ENCODE measurements at regions not wholly inside any gene's neighbourhood (a gene's known extent, or its start where the extent isn't known, plus 50 kb on each side); places are given as distances from the start of the nearest gene placed in this dataset.

DNA sequence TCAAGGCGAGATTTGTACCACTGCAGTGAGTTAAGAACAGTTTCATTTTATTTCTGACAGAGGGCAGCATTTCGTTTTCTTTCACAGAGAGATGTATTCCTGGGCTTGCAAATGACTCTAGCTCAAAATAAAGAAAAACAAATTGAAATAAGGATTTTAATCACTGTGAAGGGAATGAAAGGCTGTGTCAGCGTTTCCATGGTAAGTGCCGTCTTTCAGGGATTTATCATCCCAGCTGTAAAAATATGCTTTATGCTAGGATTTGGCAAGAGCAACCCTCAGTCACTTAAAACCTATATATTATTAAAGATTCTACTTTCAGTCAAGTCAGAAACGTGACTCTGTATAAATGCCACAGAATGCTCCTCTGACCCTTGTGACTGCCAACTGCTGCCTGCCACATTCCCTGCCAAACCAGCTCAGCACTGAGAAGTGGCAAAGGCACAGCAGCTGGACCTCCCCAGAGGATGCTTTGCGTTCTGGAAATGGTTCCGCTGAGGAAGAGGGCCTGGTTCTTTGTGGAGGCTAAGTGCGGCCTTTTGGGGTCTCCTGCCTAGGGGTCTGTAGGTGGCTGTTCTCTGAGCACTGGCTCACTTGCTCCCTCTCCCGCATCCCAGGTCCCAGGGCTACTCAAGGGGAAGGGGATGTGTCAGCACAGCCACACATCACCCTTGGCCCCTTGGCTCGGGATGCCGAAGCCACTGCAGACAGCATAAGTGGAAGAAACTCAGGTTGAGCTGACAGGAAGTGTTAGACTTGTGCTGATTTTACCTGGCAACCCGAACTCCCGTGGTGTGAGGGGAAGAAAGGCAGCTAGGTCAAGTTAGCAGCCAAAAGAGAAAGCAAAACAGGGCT lies 56.6 kb upstream of the POMGNT2 start:
- Histone ChIP-seq H3K4me1 (ENCODE audit: control insufficient read depth in 2 of 3, insufficient read depth in 2 of 3, low read depth in 1 of 3, low read length in 3 of 3) (peaks cover 0 to 12% (median 8%) of the 10 kb centered on the region in 3 donors), H3K4me3 (ENCODE audit: low read length in 3 of 3) (peak overlapping the region in 1 of 3 donors; percentile 46), H3K9ac (ENCODE audit: low read length in 3 of 3) (peak overlapping the region in 2 of 3 donors; percentile 10 to 31), H3K27ac (ENCODE audit: low read depth in 2 of 2, low read length in 2 of 2) (peak overlapping the region in 1 of 2 donors; percentile 67), H3K9me3 (ENCODE audit: control insufficient read depth in 2 of 3, insufficient read depth in 1 of 3, low read length in 3 of 3) (peaks cover 0 to 5% (median 0%) of the 10 kb centered on the region in 3 donors), H3K36me3 (ENCODE audit: control insufficient read depth in 2 of 3, insufficient read depth in 3 of 3, low read length in 3 of 3) (no peaks in the 10 kb centered on the region), H3K27me3 (ENCODE audit: control insufficient read depth, insufficient read depth, low read length) (no peaks in the 10 kb centered on the region)
- intact Hi-C loops (cut with DNase I) = no loop called here
- DNase-seq = peak in 2 of 5 donors; percentile 58 to 83
- peak; percentile 53 for FAIRE-seq
- TF ChIP-seq, protein P1, sequence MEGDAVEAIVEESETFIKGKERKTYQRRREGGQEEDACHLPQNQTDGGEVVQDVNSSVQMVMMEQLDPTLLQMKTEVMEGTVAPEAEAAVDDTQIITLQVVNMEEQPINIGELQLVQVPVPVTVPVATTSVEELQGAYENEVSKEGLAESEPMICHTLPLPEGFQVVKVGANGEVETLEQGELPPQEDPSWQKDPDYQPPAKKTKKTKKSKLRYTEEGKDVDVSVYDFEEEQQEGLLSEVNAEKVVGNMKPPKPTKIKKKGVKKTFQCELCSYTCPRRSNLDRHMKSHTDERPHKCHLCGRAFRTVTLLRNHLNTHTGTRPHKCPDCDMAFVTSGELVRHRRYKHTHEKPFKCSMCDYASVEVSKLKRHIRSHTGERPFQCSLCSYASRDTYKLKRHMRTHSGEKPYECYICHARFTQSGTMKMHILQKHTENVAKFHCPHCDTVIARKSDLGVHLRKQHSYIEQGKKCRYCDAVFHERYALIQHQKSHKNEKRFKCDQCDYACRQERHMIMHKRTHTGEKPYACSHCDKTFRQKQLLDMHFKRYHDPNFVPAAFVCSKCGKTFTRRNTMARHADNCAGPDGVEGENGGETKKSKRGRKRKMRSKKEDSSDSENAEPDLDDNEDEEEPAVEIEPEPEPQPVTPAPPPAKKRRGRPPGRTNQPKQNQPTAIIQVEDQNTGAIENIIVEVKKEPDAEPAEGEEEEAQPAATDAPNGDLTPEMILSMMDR (IDR thresholded peaks at IDR 0.05; ENCODE audit: borderline replicate concordance, extremely low read depth, insufficient read depth) = peak; percentile 67

DNA sequence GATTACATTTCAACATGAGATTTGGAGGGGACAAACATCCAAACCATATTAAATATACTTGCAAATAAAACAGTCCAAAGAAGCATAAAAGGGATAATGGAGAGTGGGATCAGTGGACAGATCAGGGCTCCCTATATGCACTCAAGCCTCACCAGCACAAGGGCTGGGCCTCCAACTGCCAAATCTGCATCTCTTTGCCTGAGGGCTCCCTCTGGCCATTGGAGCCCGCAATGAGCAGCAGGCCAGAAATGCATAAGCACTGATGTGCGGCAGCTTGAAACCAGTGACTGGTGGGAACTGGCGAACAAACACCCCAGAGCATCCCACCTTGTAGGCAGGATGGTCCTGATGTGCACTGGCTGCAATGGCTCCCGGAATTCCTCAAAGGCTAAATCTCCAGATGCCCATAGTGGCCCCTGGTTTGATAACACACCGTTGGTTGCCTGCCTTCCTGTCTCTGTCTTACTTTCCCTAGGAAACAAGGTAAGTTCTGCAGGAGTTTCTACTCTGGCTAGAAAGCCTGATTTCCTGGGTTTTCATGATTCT lies 55.9 kb upstream of the POMGNT2 start:
- Histone ChIP-seq H3K9me3 (ENCODE audit: control insufficient read depth in 2 of 3, insufficient read depth in 1 of 3, low read length in 3 of 3) (peaks cover 0 to 3% (median 0%) of the 10 kb centered on the region in 3 donors), H3K4me3 (ENCODE audit: low read length in 3 of 3) (no peak overlapping the region), H3K36me3 (ENCODE audit: control insufficient read depth in 2 of 3, insufficient read depth in 3 of 3, low read length in 3 of 3) (no peaks in the 10 kb centered on the region), H3K4me1 (ENCODE audit: control insufficient read depth in 2 of 3, insufficient read depth in 2 of 3, low read depth in 1 of 3, low read length in 3 of 3) (peaks cover 0 to 12% (median 8%) of the 10 kb centered on the region in 3 donors), H3K9ac (ENCODE audit: low read length in 3 of 3) (peak overlapping the region in 1 of 3 donors; percentile 31), H3K27me3 (ENCODE audit: control insufficient read depth, insufficient read depth, low read length) (no peaks in the 10 kb centered on the region), H3K27ac (ENCODE audit: low read depth in 2 of 2, low read length in 2 of 2) (no peak overlapping the region)
- intact Hi-C loops (cut with DNase I) = no loop called here
- TF ChIP-seq, protein P1 (IDR thresholded peaks at IDR 0.05; ENCODE audit: borderline replicate concordance, extremely low read depth, insufficient read depth) = no peak
- FAIRE-seq = no peak
- no peak for DNase-seq

DNA sequence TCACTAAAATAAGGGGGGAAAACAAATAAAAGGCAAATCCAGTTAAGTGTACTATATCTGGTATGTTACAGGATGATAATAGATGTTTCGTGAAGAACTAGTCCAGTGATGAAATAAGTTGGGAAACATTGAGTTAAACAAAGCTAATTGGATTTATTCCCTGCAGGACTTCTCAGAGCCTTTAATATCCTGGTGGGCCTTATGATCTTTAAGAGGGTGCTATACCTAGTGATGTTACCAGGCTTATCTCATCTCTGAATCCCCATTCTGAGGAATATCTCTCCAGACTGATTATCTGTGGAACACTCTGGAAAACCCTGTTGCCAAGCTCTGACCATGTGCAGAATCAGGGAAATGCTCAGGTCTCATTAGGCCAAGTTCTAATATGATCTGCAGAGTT lies 54.8 kb upstream of the POMGNT2 start:
- no peak overlapping the region for H3K4me3 ChIP-seq (ENCODE audit: low read length in 3 of 3)
- TF ChIP-seq, protein P1 (IDR thresholded peaks at IDR 0.05; ENCODE audit: borderline replicate concordance, extremely low read depth, insufficient read depth) = no peak
- DNase-seq (no peak), FAIRE-seq (no peak)
- H3K9ac ChIP-seq (ENCODE audit: low read length in 3 of 3) = no peak overlapping the region
- no peaks in the 10 kb centered on the region for H3K36me3 ChIP-seq (ENCODE audit: control insufficient read depth in 2 of 3, insufficient read depth in 3 of 3, low read length in 3 of 3)
- H3K27me3 ChIP-seq (ENCODE audit: control insufficient read depth, insufficient read depth, low read length) = no peaks in the 10 kb centered on the region
- intact Hi-C loops (cut with DNase I) = no loop called here
- peaks cover 0 to 12% (median 8%) of the 10 kb centered on the region in 3 donors for H3K4me1 ChIP-seq (ENCODE audit: control insufficient read depth in 2 of 3, insufficient read depth in 2 of 3, low read depth in 1 of 3, low read length in 3 of 3)
- H3K27ac ChIP-seq (ENCODE audit: low read depth in 2 of 2, low read length in 2 of 2) = no peak overlapping the region
- no peaks in the 10 kb centered on the region for H3K9me3 ChIP-seq (ENCODE audit: control insufficient read depth in 2 of 3, insufficient read depth in 1 of 3, low read length in 3 of 3)
